Transverse colon (tissue), 4 donors: ENCODE measurements at regions not wholly inside any gene's neighbourhood (a gene's known extent, or its start where the extent isn't known, plus 50 kb on each side); places are given as distances from the start of the nearest gene placed in this dataset.

Experiments
- CTCF ChIP-seq, 5 experiments: fragments of 200-600 bp in 3 of 5; fragments of 450-650 bp in 2 of 5; sonication (generic) in 3 of 5; IDR thresholded peaks; 1 replicate in 2 of 5; 2 replicates in 3 of 5; pipeline ENCODE4 v1.5.1; 2016 to 2017; ENCODE audit warnings: antibody characterized with exemption in 5 of 5, inconsistent platforms in 3 of 5, mild to moderate bottlenecking in 2 of 5, moderate library complexity in 1 of 5
- POLR2AphosphoS5 ChIP-seq, 3 donors: sonication (generic); formaldehyde crosslinking; IDR thresholded peaks; one replicate each; pipeline ENCODE4 v1.6.1; 2016; ENCODE audit warnings: antibody characterized with exemption in 3 of 3

GRCh38 chr2:158009399-158009798, 92.3 kb upstream of the UPP2 start:
- TF ChIP-seq POLR2AphosphoS5 (IDR thresholded peaks at IDR 0.05) (no peak), CTCF (IDR thresholded peaks at IDR 0.05) (no peak)
